NCI-H526 (cell line): ENCODE measurements at regions not wholly inside any gene's neighbourhood (a gene's known extent, or its start where the extent isn't known, plus 50 kb on each side); places are given as distances from the start of the nearest gene placed in this dataset.
"Not testable (repeated sequence)": the region's sequence is repeated elsewhere in the genome, so short reads cannot be mapped to it uniquely, and the experiment has no call there.

ENCODE experiments used
- DNase-seq, 2 experiments: peaks; one replicate each; lab custom pipeline; 2025; lab: John Stamatoyannopoulos, UW

- no peak for DNase-seq
Observed at GRCh38 chr3:74978684-74979083, 364.2 kb upstream of the CNTN3 start.

GRCh38 chr3:74985028-74985904 lies 370.8 kb upstream of the CNTN3 start:
- DNase-seq, result not testable (repeated sequence)

GRCh38 chr3:74988095-74988494 lies 373.6 kb upstream of the CNTN3 start:
- DNase-seq, result no peak

GRCh38 chr3:74992898-74993297 lies 378.4 kb upstream of the CNTN3 start:
- no peak for DNase-seq

- DNase-seq, result peak in 1 of 2 experiments; percentile 12
Observed at GRCh38 chr3:75001330-75001729, 386.9 kb upstream of the CNTN3 start.

- no peak for DNase-seq
Observed at GRCh38 chr3:75012791-75013331, 398.4 kb upstream of the CNTN3 start.

- no peak for DNase-seq
Observed at GRCh38 chr3:75014008-75014407, 399.5 kb upstream of the CNTN3 start.

- DNase-seq, result no peak
Observed at GRCh38 chr3:75015280-75015679, 400.8 kb upstream of the CNTN3 start.

GRCh38 chr3:75035146-75035545 lies 420.7 kb upstream of the CNTN3 start:
- DNase-seq, result no peak

GRCh38 chr3:75042941-75043340 lies 428.5 kb upstream of the CNTN3 start:
- no peak for DNase-seq

- no peak for DNase-seq
Observed at GRCh38 chr3:75048650-75049049, 434.2 kb upstream of the CNTN3 start.

GRCh38 chr3:75049533-75049932 lies 435.1 kb upstream of the CNTN3 start:
- no peak for DNase-seq

GRCh38 chr3:75059120-75059519 lies 444.7 kb upstream of the CNTN3 start:
- DNase-seq, result no peak

- DNase-seq, result no peak
Observed at GRCh38 chr3:75061806-75062205, 447.3 kb upstream of the CNTN3 start.

GRCh38 chr3:75075158-75075557 lies 460.7 kb upstream of the CNTN3 start:
- no peak for DNase-seq

- no peak for DNase-seq
Observed at GRCh38 chr3:75076481-75076880, 462.0 kb upstream of the CNTN3 start.

- DNase-seq, result no peak
Observed at GRCh38 chr3:75078290-75078689, 463.8 kb upstream of the CNTN3 start.

- DNase-seq, result no peak
Observed at GRCh38 chr3:75082845-75083244, 468.4 kb upstream of the CNTN3 start.

GRCh38 chr3:75089841-75090240 lies 475.4 kb upstream of the CNTN3 start:
- DNase-seq, result no peak

GRCh38 chr3:75101329-75102147 lies 487.1 kb upstream of the CNTN3 start:
- no peak for DNase-seq

GRCh38 chr3:75110741-75111140 lies 496.3 kb upstream of the CNTN3 start:
- DNase-seq, result no peak

GRCh38 chr3:75115695-75116094 lies 501.2 kb upstream of the CNTN3 start:
- no peak for DNase-seq

- DNase-seq, result no peak
Observed at GRCh38 chr3:75118779-75119178, 504.3 kb upstream of the CNTN3 start.
